Kidney (tissue), 13 donors: ENCODE measurements at regions not wholly inside any gene's neighbourhood (a gene's known extent, or its start where the extent isn't known, plus 50 kb on each side); places are given as distances from the start of the nearest gene placed in this dataset.
A peak's percentile ranks its signal among the peaks of the same experiment; 100 is the strongest.

ENCODE experiments used
- DNase-seq, 5 donors: peaks; one replicate each; pipeline ENCODE4 v3.0.0-alpha.2; 2013 to 2020
- FAIRE-seq: peaks from 2 replicates; lab custom pipeline; 2012; peaks lifted over from hg19 to GRCh38; lab: Jason Lieb, UNC
- H3K27ac ChIP-seq, 2 donors: one replicate each; pipeline ENCODE4 v1.7.0; 2013; ENCODE audit warnings: low read depth in 2 of 2, low read length in 2 of 2, inconsistent platforms in 1 of 2
- H3K27me3 ChIP-seq: one replicate; pipeline ENCODE4 v1.7.1; 2013; ENCODE audit warnings: low read length, inconsistent platforms; ENCODE audit not compliant: control insufficient read depth, insufficient read depth
- H3K36me3 ChIP-seq, 3 donors: one replicate each; pipeline versions ENCODE4 v1.7.0 to v1.7.1; 2013; ENCODE audit warnings: low read length in 3 of 3, control low read depth in 1 of 3, inconsistent platforms in 1 of 3; ENCODE audit not compliant: insufficient read depth in 3 of 3, control insufficient read depth in 2 of 3
- H3K4me1 ChIP-seq, 3 donors: one replicate each; pipeline versions ENCODE4 v1.7.0 to v1.7.1; 2013; ENCODE audit warnings: low read length in 3 of 3, inconsistent platforms in 1 of 3, low read depth in 1 of 3; ENCODE audit not compliant: control insufficient read depth in 2 of 3, insufficient read depth in 2 of 3
- H3K4me3 ChIP-seq, 3 donors: one replicate each; pipeline versions ENCODE4 v1.7.0 to v1.8.1; 2013; ENCODE audit warnings: low read length in 3 of 3, control low read depth in 1 of 3, inconsistent platforms in 1 of 3
- H3K9ac ChIP-seq, 3 donors: one replicate each; pipeline versions ENCODE4 v1.7.0 to v1.7.1; 2013; ENCODE audit warnings: low read length in 3 of 3, control low read depth in 1 of 3, inconsistent platforms in 1 of 3
- H3K9me3 ChIP-seq, 3 donors: one replicate each; pipeline versions ENCODE4 v1.7.0 to v1.7.1; 2013; ENCODE audit warnings: low read length in 3 of 3, control low read depth in 1 of 3, inconsistent platforms in 1 of 3; ENCODE audit not compliant: control insufficient read depth in 2 of 3, insufficient read depth in 1 of 3
- intact Hi-C: fragments of 100-400 bp; cut with DNase I; formaldehyde crosslinking; loops from one replicate; pipeline ENCODE4 v1.11.1; 2022
- TF ChIP-seq, protein P1 (sequence below): IDR thresholded peaks from 3 replicates; pipeline ENCODE4 v1.5.1; 2012; ENCODE audit warnings: mild to moderate bottlenecking, moderate library complexity, borderline replicate concordance; ENCODE audit not compliant: insufficient read depth; ENCODE audit errors: extremely low read depth
- donor health status: control.
- donor health status: control.
- donor health status: control.
- donor health status: control.
- donor health status: control.
- donor health status: DM: yes; HTN: yes; CAD: no.
- donor health status: Normal renal cell carcinoma (clear cell type).

DNA sequence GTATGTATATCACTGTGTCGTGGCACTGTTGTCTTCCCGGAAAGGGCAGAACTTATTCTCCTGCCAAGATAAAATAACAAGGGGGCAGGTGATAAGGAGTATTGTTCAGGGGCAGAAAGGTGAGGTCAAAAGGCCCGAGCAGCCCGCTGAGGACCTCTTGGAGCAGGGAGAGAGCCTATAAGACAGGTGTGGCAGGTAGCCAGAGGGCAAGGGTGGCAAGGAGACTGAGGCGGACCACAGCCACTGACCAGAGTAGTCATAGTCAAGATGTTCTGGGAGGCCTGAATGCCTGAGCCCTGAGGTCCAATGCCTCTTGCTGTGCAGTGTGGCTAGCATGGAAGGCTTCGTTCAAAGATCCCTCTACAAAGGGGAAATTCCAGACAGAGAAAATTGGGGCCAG, 172.3 kb upstream of the CHRNA7 start:
- DNase-seq (no peak), FAIRE-seq (no peak)
- no peaks in the 10 kb centered on the region for H3K9me3 ChIP-seq
- H3K27me3 ChIP-seq = no peaks in the 10 kb centered on the region
- TF ChIP-seq, protein P1, sequence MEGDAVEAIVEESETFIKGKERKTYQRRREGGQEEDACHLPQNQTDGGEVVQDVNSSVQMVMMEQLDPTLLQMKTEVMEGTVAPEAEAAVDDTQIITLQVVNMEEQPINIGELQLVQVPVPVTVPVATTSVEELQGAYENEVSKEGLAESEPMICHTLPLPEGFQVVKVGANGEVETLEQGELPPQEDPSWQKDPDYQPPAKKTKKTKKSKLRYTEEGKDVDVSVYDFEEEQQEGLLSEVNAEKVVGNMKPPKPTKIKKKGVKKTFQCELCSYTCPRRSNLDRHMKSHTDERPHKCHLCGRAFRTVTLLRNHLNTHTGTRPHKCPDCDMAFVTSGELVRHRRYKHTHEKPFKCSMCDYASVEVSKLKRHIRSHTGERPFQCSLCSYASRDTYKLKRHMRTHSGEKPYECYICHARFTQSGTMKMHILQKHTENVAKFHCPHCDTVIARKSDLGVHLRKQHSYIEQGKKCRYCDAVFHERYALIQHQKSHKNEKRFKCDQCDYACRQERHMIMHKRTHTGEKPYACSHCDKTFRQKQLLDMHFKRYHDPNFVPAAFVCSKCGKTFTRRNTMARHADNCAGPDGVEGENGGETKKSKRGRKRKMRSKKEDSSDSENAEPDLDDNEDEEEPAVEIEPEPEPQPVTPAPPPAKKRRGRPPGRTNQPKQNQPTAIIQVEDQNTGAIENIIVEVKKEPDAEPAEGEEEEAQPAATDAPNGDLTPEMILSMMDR = no peak
- H3K27ac ChIP-seq = no peak overlapping the region
- no peaks in the 10 kb centered on the region for H3K36me3 ChIP-seq
- no peak overlapping the region for H3K9ac ChIP-seq
- no peaks in the 10 kb centered on the region for H3K4me1 ChIP-seq
- intact Hi-C loops = no loop called here
- no peak overlapping the region for H3K4me3 ChIP-seq

DNA sequence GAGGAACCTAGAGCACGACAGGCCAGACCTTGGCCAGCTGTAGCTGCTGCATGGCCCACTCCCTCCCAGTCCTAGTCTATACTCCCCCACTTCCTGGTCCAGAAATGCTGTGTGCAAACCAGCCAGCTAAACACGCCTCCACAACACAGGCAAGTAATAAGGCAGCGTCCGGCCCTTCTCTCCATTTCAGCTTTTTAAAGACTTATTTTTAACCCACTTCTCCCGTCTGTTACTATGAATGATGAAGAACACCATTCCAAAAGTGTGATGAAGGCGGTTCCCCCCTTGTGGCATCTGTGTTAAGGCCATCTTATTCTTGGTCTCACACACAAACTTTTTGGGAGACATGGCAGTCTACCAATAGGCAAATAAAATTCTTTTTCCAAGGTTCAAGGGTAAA, 164.1 kb upstream of the CHRNA7 start:
- H3K27me3 ChIP-seq = no peaks in the 10 kb centered on the region
- no peak overlapping the region for H3K9ac ChIP-seq
- DNase-seq (peak in 1 of 5 donors; percentile 26), FAIRE-seq (no peak)
- H3K36me3 ChIP-seq = no peaks in the 10 kb centered on the region
- H3K9me3 ChIP-seq = no peaks in the 10 kb centered on the region
- H3K27ac ChIP-seq = no peak overlapping the region
- TF ChIP-seq, protein P1 = no peak
- intact Hi-C loops = no loop called here
- peaks cover 0 to 8% (median 0%) of the 10 kb centered on the region in 3 donors for H3K4me1 ChIP-seq
- H3K4me3 ChIP-seq = no peak overlapping the region

DNA sequence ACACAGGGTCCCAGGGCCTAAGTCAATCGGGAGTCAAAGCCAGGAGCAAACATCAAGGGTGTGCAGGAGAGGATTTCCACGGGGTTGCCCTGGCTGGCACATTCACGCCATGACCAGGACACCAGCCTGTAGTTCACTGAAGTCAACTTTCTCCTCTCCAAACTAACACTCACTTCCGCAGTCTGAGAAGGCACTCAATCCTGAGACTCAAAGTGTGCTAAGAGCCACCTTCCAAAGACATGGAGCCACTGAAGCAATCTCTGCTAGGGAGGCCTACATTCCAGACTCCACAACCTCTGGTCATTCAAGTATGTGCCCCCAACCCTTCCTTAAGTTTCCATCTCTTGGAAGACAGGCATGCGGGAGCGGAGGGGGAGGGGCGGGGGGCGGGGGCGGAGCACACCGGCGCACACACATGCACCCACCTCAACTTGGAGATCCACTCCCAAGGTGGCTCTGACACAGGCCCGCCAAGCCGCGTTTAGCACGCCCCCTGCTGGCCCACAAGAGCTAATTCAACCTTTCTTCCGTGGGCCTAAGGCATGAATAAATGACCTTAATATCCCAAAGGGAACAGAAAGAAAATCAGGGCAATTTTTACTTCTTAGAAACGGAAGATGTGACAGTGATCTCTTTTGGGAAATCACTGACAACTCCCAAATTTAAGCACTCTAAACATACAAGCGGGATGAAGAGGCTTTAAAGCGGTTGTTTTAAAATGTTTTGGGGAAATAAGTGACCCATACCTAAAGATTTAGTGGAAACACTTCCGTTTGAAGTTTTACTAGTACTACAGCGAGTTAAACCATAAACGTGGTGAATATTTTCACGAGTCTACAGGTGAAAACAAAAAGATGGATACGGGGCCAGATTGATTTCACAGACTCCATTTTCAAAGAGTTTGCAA, 162.5 kb upstream of the CHRNA7 start:
- TF ChIP-seq, protein P1 = peak; percentile 89
- H3K27me3 ChIP-seq = no peaks in the 10 kb centered on the region
- H3K27ac ChIP-seq = no peak overlapping the region
- H3K4me3 ChIP-seq = no peak overlapping the region
- H3K9me3 ChIP-seq = no peaks in the 10 kb centered on the region
- DNase-seq (peak in 4 of 5 donors; percentile 62 to 79 (median 68)), FAIRE-seq (no peak)
- no peaks in the 10 kb centered on the region for H3K36me3 ChIP-seq
- H3K9ac ChIP-seq = no peak overlapping the region
- intact Hi-C loops = no loop called here
- peaks cover 0 to 8% (median 0%) of the 10 kb centered on the region in 3 donors for H3K4me1 ChIP-seq
